HepG2 (cell line): ENCODE measurements at regions not wholly inside any gene's neighbourhood (a gene's known extent, or its start where the extent isn't known, plus 50 kb on each side); places are given as distances from the start of the nearest gene placed in this dataset.

Experiments used
- ATRX ChIP-seq: sonication (generic); formaldehyde crosslinking; IDR thresholded peaks from 2 replicates; pipeline ENCODE4 v1.4.0; 2020; ENCODE audit warnings: missing genetic modification reagents, borderline replicate concordance
- CBX5 ChIP-seq: sonication (generic); formaldehyde crosslinking; IDR thresholded peaks from 2 replicates; pipeline ENCODE4 v1.4.0; 2020; ENCODE audit warnings: missing genetic modification reagents, borderline replicate concordance
- CREM ChIP-seq, 2 experiments: sonication (generic) in 1 of 2; formaldehyde crosslinking in 1 of 2; IDR thresholded peaks; 2 replicates each; pipeline versions ENCODE4 v1.4.0 to v1.6.1; 2016 to 2020; ENCODE audit warnings: antibody characterized with exemption in 1 of 2, mild to moderate bottlenecking in 1 of 2, missing genetic modification reagents in 1 of 2
- CTCF ChIP-seq: sonication (generic); formaldehyde crosslinking; IDR thresholded peaks from 2 replicates; pipeline ENCODE4 v1.5.0; 2020; ENCODE audit warnings: mild to moderate bottlenecking, missing genetic modification reagents, moderate library complexity
- GATAD1 ChIP-seq: IDR thresholded peaks from 2 replicates; pipeline ENCODE4 v1.6.1; 2016; ENCODE audit warnings: missing genetic modification reagents, missing compliant biosample characterization
- HOXA9 ChIP-seq: sonication (generic); formaldehyde crosslinking; IDR thresholded peaks from 2 replicates; pipeline ENCODE4 v1.8.1; 2022; ENCODE audit warnings: missing genetic modification reagents, mild to moderate bottlenecking, moderate library complexity, borderline replicate concordance
- KDM1A ChIP-seq: IDR thresholded peaks from 2 replicates; pipeline ENCODE4 v1.6.1; 2016; ENCODE audit warnings: missing compliant biosample characterization
- KDM5B ChIP-seq: sonication (generic); formaldehyde crosslinking; IDR thresholded peaks from 2 replicates; pipeline ENCODE4 v1.4.0; 2020; ENCODE audit warnings: missing genetic modification reagents, mild to moderate bottlenecking, borderline replicate concordance
- MTA1 ChIP-seq: sonication (generic); formaldehyde crosslinking; IDR thresholded peaks from 2 replicates; pipeline ENCODE4 v1.4.0; 2020; ENCODE audit warnings: missing genetic modification reagents, mild to moderate bottlenecking, borderline replicate concordance
- NCOA5 ChIP-seq: sonication (generic); formaldehyde crosslinking; IDR thresholded peaks from 2 replicates; pipeline ENCODE4 v1.4.0; 2020; ENCODE audit warnings: missing genetic modification reagents
- NFE2L1 ChIP-seq: sonication (generic); formaldehyde crosslinking; IDR thresholded peaks from 2 replicates; pipeline ENCODE4 v1.4.0; 2020; ENCODE audit warnings: missing genetic modification reagents, mild to moderate bottlenecking, borderline replicate concordance
- NFKBIZ ChIP-seq: IDR thresholded peaks from 2 replicates; pipeline ENCODE4 v1.6.1; 2018; ENCODE audit warnings: missing genetic modification reagents, missing compliant biosample characterization
- SP5 ChIP-seq: IDR thresholded peaks from 2 replicates; pipeline ENCODE4 v1.6.1; 2016; ENCODE audit warnings: low read depth, borderline replicate concordance
- TAF15 ChIP-seq: fragments of 200-400 bp; formaldehyde crosslinking; IDR thresholded peaks from one replicate; pipeline ENCODE4 v1.6.1; 2018; ENCODE audit warnings: mild to moderate bottlenecking, low read depth, low read length; ENCODE audit not compliant: poor library complexity, severe bottlenecking
- TOPORS ChIP-seq: sonication (generic); formaldehyde crosslinking; IDR thresholded peaks from 2 replicates; pipeline ENCODE4 v1.8.0; 2023; ENCODE audit warnings: mild to moderate bottlenecking, missing genetic modification reagents
- ZBTB21 ChIP-seq: sonication (generic); formaldehyde crosslinking; IDR thresholded peaks from 2 replicates; pipeline ENCODE4 v1.4.0; 2020; ENCODE audit warnings: missing genetic modification reagents
- ZFP91 ChIP-seq: sonication (generic); formaldehyde crosslinking; IDR thresholded peaks from 2 replicates; pipeline ENCODE4 v1.9.0; 2022; ENCODE audit warnings: missing genetic modification reagents, mild to moderate bottlenecking, borderline replicate concordance
- ZFX ChIP-seq: sonication (generic); formaldehyde crosslinking; IDR thresholded peaks from 2 replicates; pipeline ENCODE4 v1.4.0; 2020; ENCODE audit warnings: mild to moderate bottlenecking, low read depth, missing genetic modification reagents, moderate library complexity
- ZGPAT ChIP-seq: IDR thresholded peaks from 2 replicates; pipeline ENCODE4 v1.6.1; 2016; ENCODE audit warnings: mild to moderate bottlenecking
- ZIK1 ChIP-seq: sonication (generic); formaldehyde crosslinking; IDR thresholded peaks from 2 replicates; pipeline ENCODE4 v1.5.0; 2020; ENCODE audit warnings: mild to moderate bottlenecking, low read depth, missing genetic modification reagents, borderline replicate concordance
- ZNF674 ChIP-seq: sonication (generic); formaldehyde crosslinking; IDR thresholded peaks from 2 replicates; pipeline ENCODE4 v1.5.0; 2020; ENCODE audit warnings: low read depth, mild to moderate bottlenecking, missing genetic modification reagents
- ZNF782 ChIP-seq: sonication (generic); formaldehyde crosslinking; IDR thresholded peaks from 2 replicates; pipeline ENCODE4 v1.4.0; 2020; ENCODE audit warnings: missing genetic modification reagents, mild to moderate bottlenecking, borderline replicate concordance
- ZSCAN30 ChIP-seq: sonication (generic); formaldehyde crosslinking; IDR thresholded peaks from 2 replicates; pipeline ENCODE4 v1.5.0; 2020; ENCODE audit warnings: mild to moderate bottlenecking, missing genetic modification reagents

GRCh38 chr15:62886431-62887071 lies 156.0 kb upstream of the TPM1 start (continued):
- no peak for TF ChIP-seq ZNF674 (CRISPR knock-in tag)
- TF ChIP-seq ZFP91, result peak; percentile 95
- TF ChIP-seq NCOA5 (CRISPR knock-in tag), result no peak
- TF ChIP-seq CTCF (CRISPR knock-in tag), result peak; percentile 52
- TF ChIP-seq ZNF782 (CRISPR knock-in tag), result no peak
- no peak for TF ChIP-seq ZFX (CRISPR knock-in tag)
- no peak; the same call in 1 of the 2 replicates for TF ChIP-seq CBX5 (CRISPR knock-in tag)
- TF ChIP-seq TOPORS (CRISPR knock-in tag), result no peak
- no peak for TF ChIP-seq KDM1A
- peak; percentile 83 for TF ChIP-seq ZGPAT
- TF ChIP-seq KDM5B (CRISPR knock-in tag), result no peak
- TF ChIP-seq NFE2L1 (CRISPR knock-in tag), result no peak
- TF ChIP-seq SP5 (CRISPR knock-in tag), result peak; percentile 97
- peak; percentile 86; the same call in 1 of the 2 replicates for TF ChIP-seq MTA1 (CRISPR knock-in tag)
- TF ChIP-seq GATAD1 (CRISPR knock-in tag), result no peak
- no peak for TF ChIP-seq ZBTB21 (CRISPR knock-in tag)
- no peak for TF ChIP-seq ZSCAN30 (CRISPR knock-in tag)
- TF ChIP-seq TAF15, result no peak
- TF ChIP-seq ZIK1 (CRISPR knock-in tag), result no peak
- no peak for TF ChIP-seq HOXA9 (CRISPR knock-in tag)
- TF ChIP-seq NFKBIZ (CRISPR knock-in tag), result no peak
- no peak for TF ChIP-seq ATRX (CRISPR knock-in tag)
- TF ChIP-seq CREM (IDR thresholded peaks at IDR 0.05), result peak; percentile 83
- TF ChIP-seq CREM (CRISPR knock-in tag; IDR thresholded peaks at IDR 0.05), result no peak
